WTC11 (cell line): ENCODE measurements at regions not wholly inside any gene's neighbourhood (a gene's known extent, or its start where the extent isn't known, plus 50 kb on each side); places are given as distances from the start of the nearest gene placed in this dataset.

Source experiments
- ATAC-seq: fragments of 200-7000 bp; cut with Tn5 transposase; 2 replicates; pipeline ENCODE4 v1.10.0; 2021; ENCODE audit warnings: mild to moderate bottlenecking, moderate library complexity
- CTCF ChIA-PET: fragments of 300-600 bp; sonication (Branson Sonifier 250); formaldehyde crosslinking; loops from one replicate; lab custom pipeline; 2021; ENCODE audit warnings: antibody characterized with exemption; lab: Charles Lee
- POLR2A ChIA-PET: fragments of 350-600 bp; sonication (Branson Sonifier 250); formaldehyde crosslinking; loops from one replicate; lab custom pipeline; 2021; ENCODE audit warnings: antibody characterized with exemption; lab: Charles Lee
- DNase-seq: peaks from one replicate; pipeline ENCODE4 v3.0.0; 2021; ENCODE audit warnings: low spot score
- H3K27ac Mint-ChIP-seq: 2 replicates; pipeline ENCODE4 v1.8.0; 2021; ENCODE audit warnings: mixed read lengths
- H3K27me3 Mint-ChIP-seq: 2 replicates; pipeline ENCODE4 v1.8.0; 2021; ENCODE audit warnings: low read depth, mild to moderate bottlenecking, moderate library complexity, mixed read lengths
- H3K36me3 Mint-ChIP-seq: 2 replicates; pipeline ENCODE4 v1.8.0; 2021; ENCODE audit warnings: mixed read lengths
- H3K4me1 Mint-ChIP-seq: 2 replicates; pipeline ENCODE4 v1.8.0; 2022; ENCODE audit warnings: mixed read lengths
- H3K4me3 Mint-ChIP-seq: 2 replicates; pipeline ENCODE4 v1.8.0; 2021; ENCODE audit warnings: mild to moderate bottlenecking, moderate library complexity, mixed read lengths
- H3K9me3 Mint-ChIP-seq: 2 replicates; pipeline ENCODE4 v1.8.0; 2021; ENCODE audit warnings: mixed read lengths
- ESRRA ChIP-seq: sonication (generic); formaldehyde crosslinking; IDR thresholded peaks from 2 replicates; pipeline ENCODE4 v1.8.1; 2022; ENCODE audit warnings: mild to moderate bottlenecking, missing genetic modification reagents, borderline replicate concordance
- FOXP4 ChIP-seq: sonication (generic); formaldehyde crosslinking; IDR thresholded peaks from 2 replicates; pipeline ENCODE4 v1.8.0; 2022; ENCODE audit warnings: mild to moderate bottlenecking, missing genetic modification reagents
- MAX ChIP-seq: sonication (generic); formaldehyde crosslinking; IDR thresholded peaks from 2 replicates; pipeline ENCODE4 v1.8.0; 2022; ENCODE audit warnings: mild to moderate bottlenecking, missing genetic modification reagents
- RORB ChIP-seq: fragments of 250-450 bp; sonication (Bioruptor Pico); IDR thresholded peaks from 2 replicates; pipeline ENCODE4 v1.9.0; 2021; ENCODE audit warnings: mild to moderate bottlenecking
- STAT6 ChIP-seq: sonication (generic); formaldehyde crosslinking; conservative IDR thresholded peaks from 2 replicates; pipeline ENCODE4 v1.8.1; 2023; ENCODE audit warnings: mild to moderate bottlenecking, low read depth, missing genetic modification reagents, moderate library complexity
- TCF7 ChIP-seq: sonication (generic); formaldehyde crosslinking; IDR thresholded peaks from 2 replicates; pipeline ENCODE4 v1.8.0; 2022; ENCODE audit warnings: mild to moderate bottlenecking, low read depth, missing genetic modification reagents, moderate library complexity
- ZMAT4 ChIP-seq: fragments of 250-450 bp; sonication (Bioruptor Pico); IDR thresholded peaks from 2 replicates; pipeline ENCODE4 v1.9.0; 2021; ENCODE audit warnings: mild to moderate bottlenecking
- TF ChIP-seq, protein P1 (sequence below): sonication (generic); formaldehyde crosslinking; IDR thresholded peaks from 2 replicates; pipeline ENCODE4 v1.8.1; 2022; ENCODE audit warnings: mild to moderate bottlenecking, missing genetic modification reagents, moderate library complexity, borderline replicate concordance
- TF ChIP-seq, protein P2 (sequence below): sonication (generic); formaldehyde crosslinking; IDR thresholded peaks from 2 replicates; pipeline ENCODE4 v1.8.1; 2023; ENCODE audit warnings: mild to moderate bottlenecking, moderate library complexity, missing genetic modification reagents
- TF ChIP-seq, protein P3 (sequence below): fragments of 250-450 bp; sonication (Bioruptor Pico); IDR thresholded peaks from 2 replicates; pipeline ENCODE4 v1.9.0; 2021; ENCODE audit warnings: moderate library complexity, mild to moderate bottlenecking, inconsistent platforms, borderline replicate concordance

GRCh38 chrX:141405486-141405852, 163.2 kb upstream of the SPANXC start:
- H3K9me3 Mint-ChIP-seq: peaks cover 3% of the 10 kb centered on the region; the same call in 1 of the 2 replicates
- POLR2A ChIA-PET: no interaction called here

More at GRCh38 chrX:141405486-141405852, 163.2 kb upstream of the SPANXC start:
- ATAC-seq (no peak), DNase-seq (no peak)
- no peak overlapping the region for H3K4me3 Mint-ChIP-seq
- no peak overlapping the region for H3K27ac Mint-ChIP-seq
- H3K36me3 Mint-ChIP-seq: peaks cover 6% of the 10 kb centered on the region
- no peaks in the 10 kb centered on the region; the same call in 1 of the 2 replicates for H3K27me3 Mint-ChIP-seq
- CTCF ChIA-PET: no interaction called here
- TF ChIP-seq RORB (no peak), ZMAT4 (CRISPR knock-in tag) (no peak), FOXP4 (CRISPR knock-in tag) (no peak), STAT6 (CRISPR knock-in tag) (no peak), MAX (CRISPR knock-in tag) (no peak), TCF7 (CRISPR knock-in tag) (no peak), ESRRA (no peak)
- TF ChIP-seq, protein P1, sequence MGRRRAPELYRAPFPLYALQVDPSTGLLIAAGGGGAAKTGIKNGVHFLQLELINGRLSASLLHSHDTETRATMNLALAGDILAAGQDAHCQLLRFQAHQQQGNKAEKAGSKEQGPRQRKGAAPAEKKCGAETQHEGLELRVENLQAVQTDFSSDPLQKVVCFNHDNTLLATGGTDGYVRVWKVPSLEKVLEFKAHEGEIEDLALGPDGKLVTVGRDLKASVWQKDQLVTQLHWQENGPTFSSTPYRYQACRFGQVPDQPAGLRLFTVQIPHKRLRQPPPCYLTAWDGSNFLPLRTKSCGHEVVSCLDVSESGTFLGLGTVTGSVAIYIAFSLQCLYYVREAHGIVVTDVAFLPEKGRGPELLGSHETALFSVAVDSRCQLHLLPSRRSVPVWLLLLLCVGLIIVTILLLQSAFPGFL (CRISPR knock-in tag): no peak
- TF ChIP-seq, protein P2, sequence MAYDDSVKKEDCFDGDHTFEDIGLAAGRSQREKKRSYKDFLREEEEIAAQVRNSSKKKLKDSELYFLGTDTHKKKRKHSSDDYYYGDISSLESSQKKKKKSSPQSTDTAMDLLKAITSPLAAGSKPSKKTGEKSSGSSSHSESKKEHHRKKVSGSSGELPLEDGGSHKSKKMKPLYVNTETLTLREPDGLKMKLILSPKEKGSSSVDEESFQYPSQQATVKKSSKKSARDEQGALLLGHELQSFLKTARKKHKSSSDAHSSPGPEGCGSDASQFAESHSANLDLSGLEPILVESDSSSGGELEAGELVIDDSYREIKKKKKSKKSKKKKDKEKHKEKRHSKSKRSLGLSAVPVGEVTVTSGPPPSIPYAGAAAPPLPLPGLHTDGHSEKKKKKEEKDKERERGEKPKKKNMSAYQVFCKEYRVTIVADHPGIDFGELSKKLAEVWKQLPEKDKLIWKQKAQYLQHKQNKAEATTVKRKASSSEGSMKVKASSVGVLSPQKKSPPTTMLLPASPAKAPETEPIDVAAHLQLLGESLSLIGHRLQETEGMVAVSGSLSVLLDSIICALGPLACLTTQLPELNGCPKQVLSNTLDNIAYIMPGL (CRISPR knock-in tag): no peak
- TF ChIP-seq, protein P3, sequence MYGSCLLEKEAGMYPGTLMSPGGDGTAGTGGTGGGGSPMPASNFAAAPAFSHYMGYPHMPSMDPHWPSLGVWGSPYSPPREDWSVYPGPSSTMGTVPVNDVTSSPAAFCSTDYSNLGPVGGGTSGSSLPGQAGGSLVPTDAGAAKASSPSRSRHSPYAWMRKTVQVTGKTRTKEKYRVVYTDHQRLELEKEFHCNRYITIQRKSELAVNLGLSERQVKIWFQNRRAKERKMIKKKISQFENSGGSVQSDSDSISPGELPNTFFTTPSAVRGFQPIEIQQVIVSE (CRISPR knock-in tag): no peak
- 0 out of 2 replicates have a peak, but pooled peaks cover 4% of the 10 kb centered on the region for H3K4me1 Mint-ChIP-seq
